ENCODE measurements at regions not wholly inside any gene's neighbourhood (a gene's known extent, or its start where the extent isn't known, plus 50 kb on each side); places are given as distances from the start of the nearest gene placed in this dataset.

DNA sequence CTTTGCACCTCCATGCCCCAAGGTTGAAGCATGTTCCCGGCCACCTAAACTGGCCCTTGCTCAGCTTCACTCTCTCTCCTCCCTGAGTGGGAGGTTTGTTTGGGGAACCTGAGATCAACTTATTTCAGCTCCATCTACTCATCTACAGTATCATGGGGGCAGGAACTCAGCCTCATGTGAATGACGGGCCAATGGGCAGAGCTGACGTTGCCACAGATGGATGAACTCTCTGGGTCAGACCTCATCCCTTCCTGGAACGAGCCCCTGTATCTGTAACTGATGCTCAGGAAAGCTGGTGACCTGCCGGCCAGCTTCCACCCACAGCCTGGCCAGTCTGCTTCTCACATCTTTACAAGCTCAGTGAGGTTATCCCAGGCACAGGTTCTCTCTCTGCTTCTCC lies 369.6 kb downstream of the IRX2 start:
- H2AFZ ChIP-seq (ENCODE audit: low read length): no peak overlapping the region
- no peaks in the 10 kb centered on the region for H3K27me3 ChIP-seq (ENCODE audit: insufficient read depth, low read length)
- H3K79me2 ChIP-seq (ENCODE audit: insufficient read depth, low read length): no peaks in the 10 kb centered on the region
- no peaks in the 10 kb centered on the region for H4K20me1 ChIP-seq (ENCODE audit: insufficient read depth, low read length)
- no peak overlapping the region for H3K27ac ChIP-seq (ENCODE audit: low read depth, low read length, poor library complexity, severe bottlenecking)
- H3K9ac ChIP-seq (ENCODE audit: low read length): no peak overlapping the region
- no peaks in the 10 kb centered on the region for H3K36me3 ChIP-seq (ENCODE audit: insufficient read depth, low read length)
- H3F3A ChIP-seq (ENCODE audit: insufficient read depth, low read length): no peaks in the 10 kb centered on the region
- H3K4me1 ChIP-seq (ENCODE audit: insufficient read depth, low read length, severe bottlenecking): no peaks in the 10 kb centered on the region
- TF ChIP-seq, protein P1, sequence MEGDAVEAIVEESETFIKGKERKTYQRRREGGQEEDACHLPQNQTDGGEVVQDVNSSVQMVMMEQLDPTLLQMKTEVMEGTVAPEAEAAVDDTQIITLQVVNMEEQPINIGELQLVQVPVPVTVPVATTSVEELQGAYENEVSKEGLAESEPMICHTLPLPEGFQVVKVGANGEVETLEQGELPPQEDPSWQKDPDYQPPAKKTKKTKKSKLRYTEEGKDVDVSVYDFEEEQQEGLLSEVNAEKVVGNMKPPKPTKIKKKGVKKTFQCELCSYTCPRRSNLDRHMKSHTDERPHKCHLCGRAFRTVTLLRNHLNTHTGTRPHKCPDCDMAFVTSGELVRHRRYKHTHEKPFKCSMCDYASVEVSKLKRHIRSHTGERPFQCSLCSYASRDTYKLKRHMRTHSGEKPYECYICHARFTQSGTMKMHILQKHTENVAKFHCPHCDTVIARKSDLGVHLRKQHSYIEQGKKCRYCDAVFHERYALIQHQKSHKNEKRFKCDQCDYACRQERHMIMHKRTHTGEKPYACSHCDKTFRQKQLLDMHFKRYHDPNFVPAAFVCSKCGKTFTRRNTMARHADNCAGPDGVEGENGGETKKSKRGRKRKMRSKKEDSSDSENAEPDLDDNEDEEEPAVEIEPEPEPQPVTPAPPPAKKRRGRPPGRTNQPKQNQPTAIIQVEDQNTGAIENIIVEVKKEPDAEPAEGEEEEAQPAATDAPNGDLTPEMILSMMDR (IDR thresholded peaks at IDR 0.05; ENCODE audit: low read length): no peak
- no peak for TF ChIP-seq EZH2 (IDR thresholded peaks at IDR 0.05; ENCODE audit: borderline replicate concordance, low read length)
- H3K4me3 ChIP-seq (ENCODE audit: low read depth, low read length, poor library complexity, severe bottlenecking): no peak overlapping the region
- no peak overlapping the region for H3K4me2 ChIP-seq (ENCODE audit: low read length)
- no peaks in the 10 kb centered on the region for H3K9me2 ChIP-seq (ENCODE audit: low read depth, low read length)
- H3K9me3 ChIP-seq (ENCODE audit: low read length): no peaks in the 10 kb centered on the region

GRCh38 chr5:2381070-2381469 lies 370.4 kb downstream of the IRX2 start:
- H2AFZ ChIP-seq (ENCODE audit: low read length): no peak overlapping the region
- H3K9me2 ChIP-seq (ENCODE audit: low read depth, low read length): no peaks in the 10 kb centered on the region
- no peak overlapping the region for H3K9ac ChIP-seq (ENCODE audit: low read length)
- no peaks in the 10 kb centered on the region for H4K20me1 ChIP-seq (ENCODE audit: insufficient read depth, low read length)
- H3K4me1 ChIP-seq (ENCODE audit: insufficient read depth, low read length, severe bottlenecking): no peaks in the 10 kb centered on the region
- H3K36me3 ChIP-seq (ENCODE audit: insufficient read depth, low read length): no peaks in the 10 kb centered on the region
- no peak overlapping the region for H3K4me2 ChIP-seq (ENCODE audit: low read length)
- no peaks in the 10 kb centered on the region for H3K79me2 ChIP-seq (ENCODE audit: insufficient read depth, low read length)
- no peaks in the 10 kb centered on the region for H3K27me3 ChIP-seq (ENCODE audit: insufficient read depth, low read length)
- no peak overlapping the region for H3K4me3 ChIP-seq (ENCODE audit: low read depth, low read length, poor library complexity, severe bottlenecking)
- no peak overlapping the region for H3K27ac ChIP-seq (ENCODE audit: low read depth, low read length, poor library complexity, severe bottlenecking)
- TF ChIP-seq EZH2 (IDR thresholded peaks at IDR 0.05; ENCODE audit: borderline replicate concordance, low read length): no peak
- H3F3A ChIP-seq (ENCODE audit: insufficient read depth, low read length): no peaks in the 10 kb centered on the region
- H3K9me3 ChIP-seq (ENCODE audit: low read length): no peaks in the 10 kb centered on the region

- Histone ChIP-seq H3K4me3 (ENCODE audit: low read depth, low read length, poor library complexity, severe bottlenecking) (no peak overlapping the region), H3K4me1 (ENCODE audit: insufficient read depth, low read length, severe bottlenecking) (no peaks in the 10 kb centered on the region), H3K9me2 (ENCODE audit: low read depth, low read length) (no peaks in the 10 kb centered on the region), H3K9me3 (ENCODE audit: low read length) (no peaks in the 10 kb centered on the region), H2AFZ (ENCODE audit: low read length) (no peak overlapping the region), H3K4me2 (ENCODE audit: low read length) (no peak overlapping the region), H4K20me1 (ENCODE audit: insufficient read depth, low read length) (no peaks in the 10 kb centered on the region), H3K27me3 (ENCODE audit: insufficient read depth, low read length) (no peaks in the 10 kb centered on the region), H3K27ac (ENCODE audit: low read depth, low read length, poor library complexity, severe bottlenecking) (no peak overlapping the region), H3K79me2 (ENCODE audit: insufficient read depth, low read length) (no peaks in the 10 kb centered on the region), H3F3A (ENCODE audit: insufficient read depth, low read length) (no peaks in the 10 kb centered on the region), H3K36me3 (ENCODE audit: insufficient read depth, low read length) (no peaks in the 10 kb centered on the region), H3K9ac (ENCODE audit: low read length) (no peak overlapping the region)
- TF ChIP-seq, protein P1 (IDR thresholded peaks at IDR 0.05; ENCODE audit: low read length): no peak
- TF ChIP-seq EZH2 (IDR thresholded peaks at IDR 0.05; ENCODE audit: borderline replicate concordance, low read length): no peak
Observed at GRCh38 chr5:2378976-2379375, 372.5 kb downstream of the IRX2 start.

- H2AFZ ChIP-seq (ENCODE audit: low read length): no peak overlapping the region
- TF ChIP-seq, protein P1 (IDR thresholded peaks at IDR 0.05; ENCODE audit: low read length): no peak
- no peak for TF ChIP-seq EZH2 (IDR thresholded peaks at IDR 0.05; ENCODE audit: borderline replicate concordance, low read length)
- H3K9ac ChIP-seq (ENCODE audit: low read length): no peak overlapping the region
- H3K79me2 ChIP-seq (ENCODE audit: insufficient read depth, low read length): no peaks in the 10 kb centered on the region
- H3K4me1 ChIP-seq (ENCODE audit: insufficient read depth, low read length, severe bottlenecking): no peaks in the 10 kb centered on the region
- no peak overlapping the region for H3K27ac ChIP-seq (ENCODE audit: low read depth, low read length, poor library complexity, severe bottlenecking)
- H3K4me2 ChIP-seq (ENCODE audit: low read length): no peak overlapping the region
- no peaks in the 10 kb centered on the region for H3K9me3 ChIP-seq (ENCODE audit: low read length)
- no peaks in the 10 kb centered on the region for H3K36me3 ChIP-seq (ENCODE audit: insufficient read depth, low read length)
- no peaks in the 10 kb centered on the region for H3K27me3 ChIP-seq (ENCODE audit: insufficient read depth, low read length)
- no peaks in the 10 kb centered on the region for H3F3A ChIP-seq (ENCODE audit: insufficient read depth, low read length)
- no peaks in the 10 kb centered on the region for H3K9me2 ChIP-seq (ENCODE audit: low read depth, low read length)
- no peaks in the 10 kb centered on the region for H4K20me1 ChIP-seq (ENCODE audit: insufficient read depth, low read length)
- H3K4me3 ChIP-seq (ENCODE audit: low read depth, low read length, poor library complexity, severe bottlenecking): no peak overlapping the region
Observed at GRCh38 chr5:2378108-2378507, 373.4 kb downstream of the IRX2 start.

All from OCI-LY1 (cell line).